NB4 (cell line): ENCODE measurements at regions not wholly inside any gene's neighbourhood (a gene's known extent, or its start where the extent isn't known, plus 50 kb on each side); places are given as distances from the start of the nearest gene placed in this dataset.

Experiments
- MYC ChIP-seq: IDR thresholded peaks from 2 replicates; pipeline ENCODE4 v1.6.1; 2011; ENCODE audit warnings: low read depth, low read length
- POLR2A ChIP-seq: IDR thresholded peaks from 2 replicates; pipeline ENCODE4 v1.6.1; 2011; ENCODE audit warnings: mild to moderate bottlenecking; ENCODE audit not compliant: insufficient read length; ENCODE audit errors: extremely low read depth
- TF ChIP-seq, protein P1 (sequence below): IDR thresholded peaks from one replicate; pipeline ENCODE4 v1.5.1; 2012; ENCODE audit warnings: low read depth, low read length

DNA sequence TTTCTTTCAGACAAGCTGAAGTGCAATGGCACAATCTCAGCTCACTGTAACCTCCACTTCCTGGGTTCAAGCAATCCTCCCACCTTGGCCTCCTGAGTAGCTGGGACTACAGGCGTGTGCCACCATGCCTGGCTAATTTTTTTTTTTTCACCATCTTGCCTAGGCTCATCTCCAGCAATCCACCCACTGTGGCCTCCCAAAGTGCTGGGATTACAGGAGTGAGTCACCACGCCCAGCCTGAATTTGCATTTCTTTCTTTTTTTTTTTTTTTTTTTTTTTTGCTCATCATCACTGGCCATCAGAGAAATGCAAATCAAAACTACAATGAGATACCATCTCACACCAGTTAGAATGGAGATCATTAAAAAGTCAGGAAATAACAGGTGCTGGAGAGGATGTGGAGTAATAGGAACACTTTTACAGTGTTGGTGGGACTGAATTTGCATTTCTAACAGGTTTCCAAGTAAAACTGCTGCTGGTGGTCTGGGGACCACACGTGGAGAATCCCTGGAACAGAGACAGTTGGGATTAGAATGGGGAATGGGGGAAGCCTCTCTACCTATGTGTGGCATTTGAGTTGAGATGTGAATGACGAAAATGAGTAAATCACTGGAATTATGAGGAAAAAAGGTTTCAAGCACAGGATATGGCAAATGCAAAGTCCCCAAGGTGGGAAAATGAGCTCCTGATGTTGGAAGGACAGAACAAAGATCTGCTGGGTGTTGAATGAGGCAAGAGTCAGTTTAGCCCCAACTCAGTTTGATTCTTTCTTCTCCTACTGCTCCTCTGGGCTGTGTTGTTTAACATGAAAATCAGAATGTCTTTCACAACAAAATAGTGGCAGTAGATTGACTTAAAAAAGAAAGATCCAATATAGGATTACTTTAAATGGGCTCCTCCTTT is 88.8 kb upstream of the MAP4K4 start:
- TF ChIP-seq, protein P1, sequence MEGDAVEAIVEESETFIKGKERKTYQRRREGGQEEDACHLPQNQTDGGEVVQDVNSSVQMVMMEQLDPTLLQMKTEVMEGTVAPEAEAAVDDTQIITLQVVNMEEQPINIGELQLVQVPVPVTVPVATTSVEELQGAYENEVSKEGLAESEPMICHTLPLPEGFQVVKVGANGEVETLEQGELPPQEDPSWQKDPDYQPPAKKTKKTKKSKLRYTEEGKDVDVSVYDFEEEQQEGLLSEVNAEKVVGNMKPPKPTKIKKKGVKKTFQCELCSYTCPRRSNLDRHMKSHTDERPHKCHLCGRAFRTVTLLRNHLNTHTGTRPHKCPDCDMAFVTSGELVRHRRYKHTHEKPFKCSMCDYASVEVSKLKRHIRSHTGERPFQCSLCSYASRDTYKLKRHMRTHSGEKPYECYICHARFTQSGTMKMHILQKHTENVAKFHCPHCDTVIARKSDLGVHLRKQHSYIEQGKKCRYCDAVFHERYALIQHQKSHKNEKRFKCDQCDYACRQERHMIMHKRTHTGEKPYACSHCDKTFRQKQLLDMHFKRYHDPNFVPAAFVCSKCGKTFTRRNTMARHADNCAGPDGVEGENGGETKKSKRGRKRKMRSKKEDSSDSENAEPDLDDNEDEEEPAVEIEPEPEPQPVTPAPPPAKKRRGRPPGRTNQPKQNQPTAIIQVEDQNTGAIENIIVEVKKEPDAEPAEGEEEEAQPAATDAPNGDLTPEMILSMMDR = no peak
- no peak for TF ChIP-seq MYC
- no peak for TF ChIP-seq POLR2A
